ENCODE measurements at regions not wholly inside any gene's neighbourhood (a gene's known extent, or its start where the extent isn't known, plus 50 kb on each side); places are given as distances from the start of the nearest gene placed in this dataset.

DNA sequence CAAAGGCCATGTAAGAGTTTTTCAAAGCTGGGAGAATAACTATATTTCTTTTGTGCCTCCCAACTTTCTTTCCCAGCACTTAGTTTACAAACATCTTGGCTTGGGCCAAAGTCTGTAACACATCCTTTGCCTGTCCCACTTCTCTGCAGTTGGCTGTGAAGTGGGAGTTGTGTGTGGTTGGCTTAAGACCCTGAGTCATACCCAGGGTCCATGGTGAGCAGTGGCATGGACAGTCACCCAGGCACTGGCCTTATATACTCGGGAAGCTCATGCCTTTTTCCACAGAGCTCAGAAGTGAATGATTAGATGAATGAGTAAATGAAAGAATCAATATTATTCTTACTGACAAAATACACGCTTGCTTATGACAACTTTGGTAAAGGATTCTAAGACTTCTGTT lies 231.4 kb downstream of the BLID start:
- TF ChIP-seq EZH2 (optimal IDR thresholded peaks at IDR 0.05; ENCODE audit: low read depth, low read length), result no peak
- TF ChIP-seq, protein P1, sequence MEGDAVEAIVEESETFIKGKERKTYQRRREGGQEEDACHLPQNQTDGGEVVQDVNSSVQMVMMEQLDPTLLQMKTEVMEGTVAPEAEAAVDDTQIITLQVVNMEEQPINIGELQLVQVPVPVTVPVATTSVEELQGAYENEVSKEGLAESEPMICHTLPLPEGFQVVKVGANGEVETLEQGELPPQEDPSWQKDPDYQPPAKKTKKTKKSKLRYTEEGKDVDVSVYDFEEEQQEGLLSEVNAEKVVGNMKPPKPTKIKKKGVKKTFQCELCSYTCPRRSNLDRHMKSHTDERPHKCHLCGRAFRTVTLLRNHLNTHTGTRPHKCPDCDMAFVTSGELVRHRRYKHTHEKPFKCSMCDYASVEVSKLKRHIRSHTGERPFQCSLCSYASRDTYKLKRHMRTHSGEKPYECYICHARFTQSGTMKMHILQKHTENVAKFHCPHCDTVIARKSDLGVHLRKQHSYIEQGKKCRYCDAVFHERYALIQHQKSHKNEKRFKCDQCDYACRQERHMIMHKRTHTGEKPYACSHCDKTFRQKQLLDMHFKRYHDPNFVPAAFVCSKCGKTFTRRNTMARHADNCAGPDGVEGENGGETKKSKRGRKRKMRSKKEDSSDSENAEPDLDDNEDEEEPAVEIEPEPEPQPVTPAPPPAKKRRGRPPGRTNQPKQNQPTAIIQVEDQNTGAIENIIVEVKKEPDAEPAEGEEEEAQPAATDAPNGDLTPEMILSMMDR (IDR thresholded peaks at IDR 0.05; ENCODE audit: low read length), result no peak
